Epidermal melanocyte (primary cell): ENCODE measurements at regions not wholly inside any gene's neighbourhood (a gene's known extent, or its start where the extent isn't known, plus 50 kb on each side); places are given as distances from the start of the nearest gene placed in this dataset.

Source experiments
- DNase-seq: peaks from one replicate; pipeline ENCODE4 v3.0.0; 2011; ENCODE audit warnings: low spot score; ENCODE audit not compliant: insufficient read length

- DNase-seq = no peak
Measured at GRCh38 chr5:101937041-101937440, 359.0 kb downstream of the SLCO4C1 start.

- no peak for DNase-seq
Measured at GRCh38 chr5:101935086-101935485, 361.0 kb downstream of the SLCO4C1 start.

DNA sequence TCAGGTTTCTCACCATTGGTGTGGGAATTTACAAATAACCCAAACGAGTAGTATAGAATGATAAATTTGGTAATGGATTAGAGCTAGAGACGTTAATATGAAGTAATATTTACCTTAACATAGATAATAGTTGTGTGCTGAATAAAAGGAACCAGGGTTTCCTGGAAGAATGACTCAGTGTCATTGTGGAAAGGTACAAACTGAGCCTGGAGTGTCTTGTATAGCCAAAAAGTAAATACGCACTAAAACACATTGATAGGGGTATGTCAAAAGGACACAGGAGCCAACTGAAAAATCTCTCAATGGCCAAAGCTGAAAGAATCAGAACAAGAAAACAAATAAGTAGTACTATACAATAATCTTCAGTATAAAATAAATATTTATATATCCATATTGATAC, 363.5 kb downstream of the SLCO4C1 start:
- no peak for DNase-seq

DNA sequence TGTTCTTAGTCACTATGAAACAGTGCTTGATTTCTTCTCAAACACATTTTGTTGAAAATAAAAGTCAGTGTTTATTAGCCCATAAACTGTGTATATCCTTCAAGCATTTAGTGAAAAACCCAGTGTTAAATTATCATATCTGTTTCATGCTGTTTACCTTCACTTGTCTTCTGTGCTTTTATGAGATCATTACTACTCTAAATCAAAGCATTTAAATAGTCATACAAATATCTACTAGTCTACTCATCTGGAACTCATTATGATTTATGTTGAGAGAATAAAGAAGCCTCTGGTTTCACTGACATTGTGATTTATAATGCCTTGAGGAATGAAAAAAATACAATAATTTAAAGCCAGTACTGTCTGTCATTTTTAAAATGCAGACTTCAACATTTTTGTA, 366.5 kb downstream of the SLCO4C1 start:
- DNase-seq = no peak

- no peak for DNase-seq
Measured at GRCh38 chr5:101917166-101917565, 378.9 kb downstream of the SLCO4C1 start.

DNA sequence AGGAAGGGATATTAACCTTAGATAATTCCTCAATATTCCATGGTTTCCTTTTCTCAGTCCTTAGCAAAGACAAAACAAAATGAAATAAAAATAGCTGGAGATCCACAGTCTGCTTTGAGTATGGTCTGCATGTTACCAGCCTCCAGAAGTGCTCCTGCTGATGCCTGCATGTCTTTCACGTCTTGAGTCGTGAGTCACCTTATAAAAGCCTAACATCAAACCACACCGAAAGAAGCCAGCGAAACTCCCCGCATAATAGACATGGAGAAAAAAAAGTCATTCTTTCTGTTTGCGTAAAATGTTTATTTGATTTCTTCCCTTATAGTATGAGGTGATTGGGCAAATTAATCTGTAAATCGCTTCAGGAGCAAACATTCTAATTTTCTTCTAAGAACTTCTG, 380.5 kb downstream of the SLCO4C1 start:
- DNase-seq = no peak

DNA sequence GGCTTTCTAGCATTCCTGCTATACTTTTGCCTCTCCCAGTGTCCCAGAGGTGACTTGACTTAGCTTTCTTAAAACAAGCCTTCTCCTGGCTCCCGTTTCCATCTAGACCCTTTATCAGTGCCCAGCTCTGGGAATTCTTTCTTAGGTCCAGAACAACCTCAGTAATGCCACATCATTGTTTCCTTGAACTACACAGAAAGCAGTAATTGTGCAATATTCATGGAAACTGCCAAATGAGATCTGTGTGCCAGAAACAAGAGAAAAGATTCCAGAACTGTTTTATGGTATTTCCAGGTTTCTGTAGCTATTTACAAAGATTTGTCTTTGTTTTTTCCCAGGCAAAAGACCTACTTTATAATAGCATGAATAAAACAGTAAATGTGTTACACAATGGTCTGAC, 391.3 kb downstream of the SLCO4C1 start:
- no peak for DNase-seq

GRCh38 chr5:101897914-101898313, 398.2 kb downstream of the SLCO4C1 start:
- DNase-seq = no peak

DNA sequence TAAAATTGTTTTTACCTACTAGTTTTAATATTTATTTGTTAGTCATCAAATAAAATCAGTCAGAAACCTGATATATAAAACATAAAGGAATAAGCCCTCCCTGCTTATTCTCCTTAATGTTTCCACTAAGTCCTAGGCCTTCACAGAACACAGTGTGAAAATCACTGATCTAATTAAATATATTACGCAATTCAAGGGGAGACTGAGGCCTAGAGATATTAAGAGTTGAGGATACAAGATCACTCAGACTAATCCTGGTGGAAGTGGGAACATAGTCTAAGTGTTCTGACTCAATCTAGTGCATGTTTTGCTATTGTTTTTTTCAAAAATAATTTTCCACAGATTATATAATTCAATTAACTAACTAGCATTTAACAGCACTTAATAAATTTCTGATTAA, 401.1 kb downstream of the SLCO4C1 start:
- no peak for DNase-seq

GRCh38 chr5:101878190-101878589, 417.9 kb downstream of the SLCO4C1 start:
- no peak for DNase-seq

- DNase-seq = no peak
Measured at GRCh38 chr5:101877451-101877850, 418.6 kb downstream of the SLCO4C1 start.

DNA sequence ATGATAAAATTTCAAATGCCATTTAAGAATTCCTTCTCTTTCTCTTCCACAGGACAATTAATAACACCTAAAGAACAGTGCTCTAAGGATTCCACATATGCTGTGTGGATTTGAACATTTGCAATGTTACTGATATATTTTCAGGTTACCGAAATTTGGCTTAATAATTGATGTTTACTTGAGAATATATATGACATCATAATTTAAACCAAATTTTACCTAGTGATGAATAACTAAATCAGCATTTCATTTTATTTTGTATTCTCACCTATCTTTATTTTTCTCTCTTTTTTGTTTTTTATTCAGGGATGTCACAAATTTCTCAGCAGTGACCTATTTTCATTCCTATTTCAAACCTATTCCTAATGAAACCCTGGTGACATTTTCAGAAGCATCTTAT, 429.6 kb downstream of the SLCO4C1 start:
- DNase-seq = no peak

GRCh38 chr5:101860563-101860962, 435.5 kb downstream of the SLCO4C1 start:
- DNase-seq = no peak

DNA sequence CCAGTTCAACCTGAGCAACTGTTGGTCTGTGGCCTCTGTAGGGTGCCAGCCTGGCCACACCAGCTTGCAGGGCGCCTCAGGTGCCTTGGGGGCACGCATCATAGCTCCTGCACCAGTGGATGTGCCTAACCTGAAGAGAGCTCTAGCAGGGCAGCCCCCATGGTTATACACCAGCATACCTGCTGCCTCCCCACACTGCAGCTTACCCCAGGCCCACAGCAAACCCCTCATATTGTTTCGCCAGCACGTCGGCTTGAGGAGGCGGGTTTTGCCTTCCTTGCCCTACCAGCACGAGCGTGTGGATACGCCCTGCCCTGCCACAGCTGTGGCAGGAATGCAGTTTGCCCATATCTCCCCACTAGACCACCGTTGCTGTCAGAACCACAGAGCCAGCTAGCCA, 435.9 kb downstream of the SLCO4C1 start:
- DNase-seq = no peak

- DNase-seq = no peak
Measured at GRCh38 chr5:101846496-101846895, 449.6 kb downstream of the SLCO4C1 start.

DNA sequence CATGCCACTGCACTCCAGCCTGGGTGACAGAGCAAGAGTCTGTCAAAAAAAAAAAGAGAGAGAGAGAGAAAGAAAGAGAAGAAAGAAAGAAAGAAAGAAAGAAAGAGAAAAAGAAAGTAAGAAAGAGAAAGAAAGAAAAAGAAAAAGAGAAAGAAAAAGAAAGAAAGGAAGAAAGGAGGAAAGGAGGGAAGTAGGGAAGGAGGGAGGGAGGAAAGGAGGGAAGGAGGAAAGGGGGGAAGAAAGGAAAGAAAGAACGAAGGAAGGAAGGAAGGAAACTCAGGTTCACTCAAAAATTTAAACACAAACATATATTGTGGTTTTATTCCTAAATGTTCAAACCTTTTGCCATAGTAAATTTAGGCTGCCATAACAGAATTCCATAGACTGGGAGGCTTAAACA, 453.0 kb downstream of the SLCO4C1 start:
- no peak for DNase-seq

DNA sequence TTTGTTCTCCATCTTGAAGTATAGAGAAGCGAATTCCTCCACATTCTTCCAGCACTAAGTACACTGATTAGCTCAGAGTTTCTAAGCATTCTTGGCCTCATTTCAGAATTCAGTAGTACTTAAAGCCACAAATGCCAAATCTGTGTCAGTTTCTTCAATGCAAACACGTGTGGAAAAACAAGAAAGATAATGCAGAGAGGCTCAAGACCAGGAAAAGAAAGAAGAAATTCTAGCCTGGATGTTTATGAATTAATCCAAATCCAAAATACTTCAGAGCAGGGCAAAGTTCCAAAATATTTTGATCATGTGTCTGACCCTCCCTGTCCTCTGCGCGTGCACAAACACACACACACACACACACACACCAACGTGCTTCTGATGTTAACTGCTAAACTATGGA, 457.6 kb downstream of the SLCO4C1 start:
- DNase-seq = no peak

DNA sequence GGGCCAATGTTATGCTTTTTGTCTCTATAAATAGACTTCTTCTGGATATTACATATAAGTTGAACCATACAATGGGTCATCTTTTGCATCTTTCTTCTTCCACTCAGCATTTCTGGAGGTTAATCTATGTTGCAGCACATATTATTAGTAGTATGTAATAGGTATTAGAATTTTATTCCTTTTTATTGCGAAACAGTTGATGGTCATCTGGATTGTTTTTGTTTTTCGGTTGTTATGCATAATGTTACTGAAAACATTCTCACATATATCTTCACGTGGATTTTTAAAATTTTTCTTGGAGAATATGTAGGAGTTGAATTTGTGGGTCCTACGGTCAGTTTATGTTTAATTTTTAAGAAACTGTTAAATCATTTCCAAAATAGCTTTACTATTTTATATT, 466.8 kb downstream of the SLCO4C1 start:
- no peak for DNase-seq

- DNase-seq = no peak
Measured at GRCh38 chr5:101811466-101811865, 484.6 kb downstream of the SLCO4C1 start.

- DNase-seq = no peak
Measured at GRCh38 chr5:101806410-101806809, 489.7 kb downstream of the SLCO4C1 start.

DNA sequence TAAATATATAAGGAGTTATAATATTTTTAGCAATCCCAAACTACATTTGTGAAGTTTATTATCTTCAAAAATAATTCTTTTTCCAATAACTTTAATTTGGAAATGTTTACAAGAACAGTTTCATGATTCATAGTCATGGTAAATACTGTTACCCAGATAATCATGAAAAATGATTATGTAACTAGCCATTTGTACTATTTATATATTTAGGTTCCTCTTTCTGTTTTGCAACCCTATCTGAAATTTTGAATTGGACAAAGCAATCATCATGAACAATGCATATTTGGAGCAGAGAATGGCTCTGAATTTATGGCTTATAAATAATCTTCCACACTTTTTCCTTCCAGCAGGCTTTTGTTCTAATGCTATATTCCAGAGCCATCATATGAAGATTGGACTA, 499.7 kb downstream of the SLCO4C1 start:
- no peak for DNase-seq

GRCh38 chr5:101788797-101789196, 507.3 kb downstream of the SLCO4C1 start:
- no peak for DNase-seq

- DNase-seq = no peak
Measured at GRCh38 chr5:101785090-101785489, 511.0 kb downstream of the SLCO4C1 start.

DNA sequence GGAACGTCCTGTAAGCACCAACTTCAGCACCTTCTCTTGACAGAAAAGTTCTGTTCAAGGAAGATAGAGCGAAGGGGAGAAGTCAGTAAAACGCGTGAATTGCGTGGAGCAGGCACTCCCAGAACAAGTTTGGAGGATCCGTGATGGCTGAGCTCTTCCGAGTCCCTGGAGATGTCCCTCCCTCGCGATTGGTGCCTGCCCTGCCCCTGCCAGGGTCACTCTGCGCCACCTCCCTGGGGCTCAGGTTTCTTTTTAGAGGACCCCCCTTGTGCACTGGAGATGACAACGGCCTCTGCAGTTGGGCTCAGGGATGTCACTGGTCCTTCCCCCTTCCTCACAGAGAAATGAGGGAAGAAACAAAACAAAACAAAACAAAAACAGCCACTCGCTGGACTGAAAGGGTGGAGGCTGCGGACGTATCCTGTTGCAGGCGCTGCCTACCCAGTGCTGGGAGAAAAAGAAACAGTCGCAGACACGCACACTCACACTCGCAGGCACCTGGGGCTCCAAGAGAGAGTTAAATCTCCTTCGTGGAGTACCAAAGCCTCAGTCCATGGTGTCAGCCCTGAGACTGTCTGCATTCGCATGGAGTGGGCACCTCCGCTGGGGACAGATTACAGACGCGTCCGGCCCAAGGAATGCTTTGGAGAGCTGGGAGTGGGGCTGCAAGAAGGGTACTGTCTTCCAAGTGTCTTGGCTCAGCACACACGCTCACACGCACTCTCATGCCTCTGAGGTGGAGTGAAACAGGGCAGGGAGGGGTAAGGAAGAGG, 512.7 kb downstream of the SLCO4C1 start:
- no peak for DNase-seq
